Cardiac muscle cell (in vitro differentiated cells and primary cell): ENCODE measurements at regions not wholly inside any gene's neighbourhood (a gene's known extent, or its start where the extent isn't known, plus 50 kb on each side); places are given as distances from the start of the nearest gene placed in this dataset.

Experiments
- DNase-seq, 2 donors: peaks; one replicate each; pipeline versions ENCODE4 v3.0.0 to v3.0.0-alpha.2; 2010 to 2017; ENCODE audit warnings: low read depth in 1 of 2, low spot score in 1 of 2
- H3K27ac ChIP-seq: fragments of 200-600 bp; sonication (generic); 2 replicates; pipeline ENCODE4 v1.5.1; 2016
- H3K27me3 ChIP-seq: fragments of 200-600 bp; sonication (generic); 2 replicates; pipeline ENCODE4 v1.6.0; 2016; ENCODE audit warnings: control low read depth
- H3K36me3 ChIP-seq: fragments of 200-600 bp; sonication (generic); 2 replicates; pipeline ENCODE4 v1.5.1; 2016; ENCODE audit warnings: control low read depth
- H3K4me1 ChIP-seq: fragments of 200-600 bp; sonication (generic); 2 replicates; pipeline ENCODE4 v1.8.1; 2017; ENCODE audit warnings: low read depth, mild to moderate bottlenecking, mixed run types
- H3K4me3 ChIP-seq: fragments of 200-600 bp; sonication (generic); 2 replicates; pipeline ENCODE4 v1.5.1; 2016; ENCODE audit warnings: mild to moderate bottlenecking
- H3K9me3 ChIP-seq: fragments of 200-600 bp; sonication (generic); 2 replicates; pipeline ENCODE4 v1.5.1; 2017; ENCODE audit warnings: low read depth, mild to moderate bottlenecking, control low read depth
- CTCF ChIP-seq: IDR thresholded peaks from 2 replicates; pipeline ENCODE4 v1.5.1; 2012; ENCODE audit warnings: low read depth, mild to moderate bottlenecking, low read length

GRCh38 chr2:18083806-18084205 is 205.3 kb downstream of the KCNS3 start:
- Histone ChIP-seq H3K4me1 (no peaks in the 10 kb centered on the region), H3K4me3 (no peak overlapping the region), H3K9me3 (no peaks in the 10 kb centered on the region), H3K27ac (no peak overlapping the region), H3K27me3 (no peaks in the 10 kb centered on the region), H3K36me3 (no peaks in the 10 kb centered on the region)
- no peak for DNase-seq
- TF ChIP-seq CTCF, result no peak

GRCh38 chr2:18078216-18078615 is 199.7 kb downstream of the KCNS3 start:
- no peak overlapping the region for H3K27ac ChIP-seq
- no peak overlapping the region for H3K4me3 ChIP-seq
- DNase-seq, result no peak
- H3K27me3 ChIP-seq, result no peaks in the 10 kb centered on the region
- no peaks in the 10 kb centered on the region for H3K9me3 ChIP-seq
- peaks cover 6% of the 10 kb centered on the region for H3K4me1 ChIP-seq
- no peak for TF ChIP-seq CTCF
- H3K36me3 ChIP-seq, result no peaks in the 10 kb centered on the region

GRCh38 chr2:18077704-18078103 is 199.2 kb downstream of the KCNS3 start:
- Histone ChIP-seq H3K4me3 (no peak overlapping the region), H3K36me3 (no peaks in the 10 kb centered on the region), H3K27me3 (no peaks in the 10 kb centered on the region), H3K27ac (no peak overlapping the region), H3K4me1 (peaks cover 6% of the 10 kb centered on the region), H3K9me3 (no peaks in the 10 kb centered on the region)
- peak in 1 of 2 donors; percentile 20 for DNase-seq
- TF ChIP-seq CTCF, result no peak

- Histone ChIP-seq H3K4me1 (peaks cover 6% of the 10 kb centered on the region), H3K27me3 (no peaks in the 10 kb centered on the region), H3K4me3 (no peak overlapping the region), H3K9me3 (no peaks in the 10 kb centered on the region), H3K27ac (peak overlapping the region; percentile 25), H3K36me3 (no peaks in the 10 kb centered on the region)
- DNase-seq, result no peak
- TF ChIP-seq CTCF, result no peak
Observed at GRCh38 chr2:18077231-18077630, 198.8 kb downstream of the KCNS3 start.

GRCh38 chr2:18074476-18074875 is 196.0 kb downstream of the KCNS3 start:
- TF ChIP-seq CTCF, result no peak
- Histone ChIP-seq H3K36me3 (no peaks in the 10 kb centered on the region), H3K27me3 (no peaks in the 10 kb centered on the region), H3K4me3 (no peak overlapping the region), H3K9me3 (no peaks in the 10 kb centered on the region), H3K4me1 (peaks cover 6% of the 10 kb centered on the region), H3K27ac (no peak overlapping the region)
- DNase-seq, result peak in 1 of 2 donors; percentile 3

GRCh38 chr2:18073601-18074000 is 195.1 kb downstream of the KCNS3 start:
- no peaks in the 10 kb centered on the region for H3K36me3 ChIP-seq
- peaks cover 6% of the 10 kb centered on the region for H3K4me1 ChIP-seq
- no peaks in the 10 kb centered on the region for H3K9me3 ChIP-seq
- no peak for TF ChIP-seq CTCF
- H3K27me3 ChIP-seq, result no peaks in the 10 kb centered on the region
- H3K4me3 ChIP-seq, result no peak overlapping the region
- no peak for DNase-seq
- H3K27ac ChIP-seq, result no peak overlapping the region
